ENCODE measurements at regions not wholly inside any gene's neighbourhood (a gene's known extent, or its start where the extent isn't known, plus 50 kb on each side); places are given as distances from the start of the nearest gene placed in this dataset.

DNA sequence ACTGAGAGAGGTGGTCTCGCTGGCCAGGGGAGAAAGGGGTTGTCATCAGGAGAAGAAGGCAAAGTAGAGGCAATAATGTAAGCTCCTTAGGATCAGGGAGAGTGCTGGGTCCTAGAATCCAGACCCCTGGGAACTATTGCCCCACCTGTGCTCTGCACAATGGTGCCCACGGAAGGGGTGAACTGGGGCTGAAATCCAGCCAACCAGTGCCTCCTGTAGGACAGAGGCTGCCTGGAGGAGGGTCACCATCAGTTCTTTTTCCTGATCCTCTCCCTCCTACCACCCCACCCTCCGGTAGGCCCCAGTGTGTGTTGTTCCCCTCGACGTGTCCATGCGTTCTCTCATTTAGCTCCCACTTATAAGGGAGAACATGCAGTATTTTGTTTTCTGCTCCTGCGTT lies 52.9 kb upstream of the ATP2B4 start:
- Mint-ChIP-seq H3K27me3 (no peaks in the 10 kb centered on the region), H3K27ac (no peak overlapping the region), H3K9me3 (no peaks in the 10 kb centered on the region), H3K4me1 (ENCODE audit: unreplicated experiment) (peaks cover 30% of the 10 kb centered on the region), H3K36me3 (no peaks in the 10 kb centered on the region), H3K4me3 (no peak overlapping the region)
- no peak for DNase-seq (ENCODE audit: extremely low spot score, unreplicated experiment)
- TF ChIP-seq, protein P1, sequence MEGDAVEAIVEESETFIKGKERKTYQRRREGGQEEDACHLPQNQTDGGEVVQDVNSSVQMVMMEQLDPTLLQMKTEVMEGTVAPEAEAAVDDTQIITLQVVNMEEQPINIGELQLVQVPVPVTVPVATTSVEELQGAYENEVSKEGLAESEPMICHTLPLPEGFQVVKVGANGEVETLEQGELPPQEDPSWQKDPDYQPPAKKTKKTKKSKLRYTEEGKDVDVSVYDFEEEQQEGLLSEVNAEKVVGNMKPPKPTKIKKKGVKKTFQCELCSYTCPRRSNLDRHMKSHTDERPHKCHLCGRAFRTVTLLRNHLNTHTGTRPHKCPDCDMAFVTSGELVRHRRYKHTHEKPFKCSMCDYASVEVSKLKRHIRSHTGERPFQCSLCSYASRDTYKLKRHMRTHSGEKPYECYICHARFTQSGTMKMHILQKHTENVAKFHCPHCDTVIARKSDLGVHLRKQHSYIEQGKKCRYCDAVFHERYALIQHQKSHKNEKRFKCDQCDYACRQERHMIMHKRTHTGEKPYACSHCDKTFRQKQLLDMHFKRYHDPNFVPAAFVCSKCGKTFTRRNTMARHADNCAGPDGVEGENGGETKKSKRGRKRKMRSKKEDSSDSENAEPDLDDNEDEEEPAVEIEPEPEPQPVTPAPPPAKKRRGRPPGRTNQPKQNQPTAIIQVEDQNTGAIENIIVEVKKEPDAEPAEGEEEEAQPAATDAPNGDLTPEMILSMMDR (conservative IDR thresholded peaks at IDR 0.05), result no peak

Measured in type B pancreatic cell (in vitro differentiated cells).